A204.1 (cell line): ENCODE measurements at regions not wholly inside any gene's neighbourhood (a gene's known extent, or its start where the extent isn't known, plus 50 kb on each side); places are given as distances from the start of the nearest gene placed in this dataset.
A peak's percentile ranks its signal among the peaks of the same experiment; 100 is the strongest.

ENCODE experiments used
- FAIRE-seq: peaks from 2 replicates; lab custom pipeline; 2012; peaks lifted over from hg19 to GRCh38; lab: Jason Lieb, UNC

GRCh38 chr5:104305602-104306001, 743.0 kb upstream of the NUDT12 start:
- FAIRE-seq: no peak

DNA sequence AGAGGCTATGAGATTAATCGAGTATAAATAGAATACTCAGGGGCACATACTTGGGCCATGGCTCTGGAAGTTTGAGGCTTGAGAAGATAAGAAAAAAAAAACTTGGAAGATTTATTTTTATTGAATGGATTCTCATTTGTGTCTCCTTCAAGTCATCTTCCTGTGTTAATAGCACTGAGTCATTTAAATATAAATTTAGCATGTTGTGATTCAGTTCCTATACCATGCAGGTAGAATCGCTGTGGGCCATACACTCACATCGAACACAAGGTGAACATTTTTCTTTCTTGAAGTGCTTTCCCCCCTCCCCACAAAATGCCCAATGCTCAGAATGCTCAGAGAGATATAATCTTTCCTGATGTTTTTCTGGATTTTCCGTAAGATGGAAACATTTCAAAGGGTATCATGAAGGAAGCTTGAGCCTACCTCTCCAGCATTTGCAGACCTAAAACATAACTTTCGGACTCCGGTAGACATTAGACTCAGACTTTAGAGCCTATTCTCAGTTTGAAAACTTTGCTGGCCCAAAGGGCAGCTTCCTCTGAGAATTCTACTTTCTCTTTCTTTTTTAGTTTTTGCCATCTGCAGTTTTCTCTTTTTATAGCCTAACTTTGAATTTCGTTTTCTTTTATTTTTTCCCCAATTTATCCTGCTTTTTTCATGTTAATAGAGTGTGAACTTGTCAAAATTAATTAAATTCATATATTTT, 737.6 kb upstream of the NUDT12 start:
- FAIRE-seq: peak; percentile 3

GRCh38 chr5:104298518-104298917, 735.9 kb upstream of the NUDT12 start:
- no peak for FAIRE-seq

DNA sequence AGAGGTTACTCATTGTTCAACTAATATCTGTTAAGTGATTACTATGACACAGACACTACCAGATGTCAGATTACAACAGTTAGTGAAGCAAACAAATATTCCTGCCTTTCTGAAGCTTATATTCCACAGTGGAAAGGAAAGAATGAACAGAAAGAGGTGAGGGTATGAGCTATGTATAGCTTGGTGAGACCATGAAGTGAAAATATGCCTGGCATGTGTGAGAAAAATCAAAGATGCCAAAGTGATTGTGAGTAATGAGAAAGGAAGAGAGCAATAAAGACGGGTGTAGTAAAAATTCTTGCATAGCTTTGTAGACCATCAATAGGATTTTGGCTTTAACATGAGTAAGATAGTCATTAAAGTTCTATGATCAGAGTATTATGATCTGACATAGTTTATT, 734.5 kb upstream of the NUDT12 start:
- FAIRE-seq: no peak

- no peak for FAIRE-seq
Observed at GRCh38 chr5:104295991-104296390, 733.4 kb upstream of the NUDT12 start.

DNA sequence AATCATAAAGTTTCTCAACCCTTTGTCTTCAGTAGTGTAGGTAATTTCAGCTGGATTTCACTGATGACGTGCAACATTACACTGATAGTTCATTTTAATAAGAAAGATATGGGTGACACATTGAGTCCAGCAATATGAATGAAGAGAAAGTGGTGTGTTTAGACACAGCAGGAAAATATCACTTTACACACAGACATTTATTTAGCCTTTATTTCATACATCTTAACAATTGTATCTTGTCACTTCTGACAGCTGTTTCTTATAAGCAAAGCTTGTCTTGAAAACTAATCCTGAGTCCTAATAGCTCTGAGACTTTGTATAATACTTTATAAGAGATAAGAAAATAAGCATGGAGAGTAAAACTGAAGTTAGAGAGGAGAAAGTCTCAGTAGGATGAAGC, 720.5 kb upstream of the NUDT12 start:
- no peak for FAIRE-seq

DNA sequence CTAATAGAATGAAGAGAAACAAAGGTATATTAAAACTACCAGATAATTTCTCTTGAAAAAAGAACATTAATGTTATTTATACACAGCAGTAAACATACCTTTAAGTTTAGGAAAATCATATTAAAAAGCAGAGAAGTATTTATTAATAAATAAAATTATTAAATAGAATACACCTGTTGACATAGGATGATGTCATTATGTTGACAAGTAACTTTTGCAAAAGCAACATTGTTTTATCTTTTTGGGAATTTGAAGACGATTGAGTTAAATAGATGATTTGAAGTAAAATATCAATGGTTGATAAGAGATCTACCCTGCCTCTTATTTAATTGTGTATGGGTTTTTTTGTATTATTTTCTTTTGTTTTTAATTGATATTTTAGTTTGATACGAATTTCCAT, 711.1 kb upstream of the NUDT12 start:
- FAIRE-seq: peak; percentile 74

DNA sequence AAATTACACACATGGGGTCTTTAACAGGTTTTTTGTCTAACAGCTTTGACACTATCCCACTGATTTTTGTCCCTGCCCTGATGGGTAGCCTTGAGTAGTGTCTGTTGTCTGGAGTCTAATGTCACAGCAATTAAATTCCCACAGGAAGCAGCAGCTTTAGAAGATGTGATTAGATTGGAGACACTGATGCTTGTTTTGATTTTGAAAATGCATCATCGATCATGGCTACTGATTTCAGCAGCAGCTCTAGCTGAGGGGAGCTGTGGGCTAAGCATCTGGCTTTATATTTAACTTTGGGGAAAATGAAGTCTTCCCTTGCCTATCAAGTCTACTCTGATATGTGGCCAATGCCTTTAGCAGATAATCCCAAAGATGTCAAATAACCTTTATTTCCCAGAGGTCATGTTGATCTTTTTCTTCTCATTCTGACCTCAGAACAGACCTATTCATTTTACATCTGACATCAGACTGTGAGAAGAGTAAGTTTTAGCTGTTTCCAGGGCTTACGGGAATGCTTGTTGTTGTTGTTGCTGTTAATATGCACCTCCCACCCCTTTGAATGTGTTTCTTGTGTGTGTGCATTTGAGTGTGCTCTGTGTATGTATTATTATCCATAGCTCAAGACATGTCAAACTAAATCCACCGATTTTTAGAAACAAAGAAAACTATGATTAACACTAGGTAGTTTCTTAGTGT, 704.9 kb upstream of the NUDT12 start:
- FAIRE-seq: no peak

GRCh38 chr5:104266161-104266560, 703.6 kb upstream of the NUDT12 start:
- no peak for FAIRE-seq

DNA sequence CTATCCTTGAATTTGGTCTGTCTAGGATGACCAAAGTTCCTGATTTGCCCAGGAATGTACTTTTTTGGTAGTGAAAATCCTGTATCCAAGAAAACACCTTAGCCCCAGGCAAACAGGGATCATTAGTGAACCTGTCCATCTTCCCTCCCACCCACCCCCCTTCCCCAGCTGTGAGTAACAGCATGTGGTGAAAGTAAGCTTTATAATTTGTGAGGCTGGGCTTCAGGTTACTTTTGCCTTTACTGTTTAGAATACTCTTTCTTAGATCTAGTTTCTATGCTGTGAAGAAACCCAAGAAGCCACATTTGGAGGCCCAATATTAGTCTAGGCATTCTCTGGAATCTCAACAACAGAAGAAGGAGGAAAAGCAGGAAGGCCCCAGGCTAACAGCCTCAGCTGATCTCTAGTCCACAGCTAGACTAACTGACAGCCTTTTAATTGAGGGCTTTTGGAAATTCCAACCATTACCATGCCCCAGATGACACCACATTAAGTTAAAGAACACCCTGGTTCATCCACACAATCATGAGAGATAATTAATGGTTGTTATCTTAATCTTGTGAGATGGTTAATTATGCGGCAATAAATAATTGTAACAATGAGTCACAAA, 703.0 kb upstream of the NUDT12 start:
- no peak for FAIRE-seq

- FAIRE-seq: no peak
Observed at GRCh38 chr5:104247260-104247659, 684.7 kb upstream of the NUDT12 start.

GRCh38 chr5:104241046-104241445, 678.5 kb upstream of the NUDT12 start:
- FAIRE-seq: no peak

DNA sequence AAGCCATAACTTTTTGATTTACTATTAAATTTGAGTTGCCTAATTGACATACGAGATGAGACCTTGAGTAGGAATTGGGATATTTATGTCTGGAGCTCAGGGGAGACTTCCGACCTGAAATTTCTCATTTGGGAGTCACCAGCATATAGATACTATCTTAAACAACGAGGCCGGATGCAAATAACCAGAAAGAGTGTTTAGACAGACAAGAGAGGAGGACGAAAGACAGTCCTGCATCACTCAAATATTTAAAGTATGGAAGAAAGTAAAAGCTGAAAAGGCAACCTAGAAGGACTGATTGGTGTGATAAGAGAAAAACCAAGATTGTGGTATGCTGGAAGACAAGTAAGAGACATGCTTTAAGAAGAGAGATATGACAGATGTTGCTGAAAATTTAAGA, 675.0 kb upstream of the NUDT12 start:
- no peak for FAIRE-seq

DNA sequence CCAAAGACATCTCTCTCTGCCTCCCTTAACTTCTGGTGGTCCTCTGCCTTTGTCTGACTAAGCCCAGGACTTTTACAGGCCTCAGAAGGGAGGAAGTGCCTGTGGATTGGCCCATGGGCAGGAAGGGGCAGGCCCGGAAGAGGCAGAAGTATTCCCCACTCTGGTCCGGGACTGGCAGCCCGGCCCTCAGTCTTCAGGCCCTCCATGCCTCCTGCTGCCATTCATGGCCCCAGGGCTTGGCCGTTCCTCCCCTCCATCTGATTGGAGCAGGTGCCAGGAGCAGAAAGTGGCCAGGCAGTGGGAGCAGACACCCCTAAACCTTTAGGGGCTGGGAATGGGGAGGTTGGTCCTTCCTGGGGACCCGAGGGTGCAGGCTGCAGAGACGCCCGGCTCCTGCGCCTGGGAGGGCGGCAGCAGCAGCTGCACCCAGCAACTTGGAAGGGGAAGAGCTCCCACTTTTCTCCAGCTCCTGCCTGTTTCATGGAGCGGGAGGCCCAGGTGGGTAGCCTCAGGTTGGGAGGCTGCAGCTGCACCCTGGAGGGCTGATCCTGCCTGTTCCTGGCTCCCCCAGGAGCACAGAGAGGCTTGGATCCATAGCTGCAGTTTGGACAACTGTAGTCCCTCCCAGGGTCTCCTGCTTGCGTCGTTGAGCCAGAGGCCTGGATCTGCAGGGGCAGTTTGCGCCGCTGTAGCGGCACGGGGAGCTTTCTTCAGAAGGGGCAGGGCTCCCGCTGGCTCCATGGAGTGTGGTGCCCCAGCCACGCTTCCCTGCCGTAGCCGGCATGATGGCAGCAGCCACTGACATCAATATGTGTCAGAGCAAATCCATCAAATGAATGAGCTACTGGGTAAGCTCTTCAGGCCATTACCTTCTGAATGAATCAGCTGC, 661.5 kb upstream of the NUDT12 start:
- no peak for FAIRE-seq

- FAIRE-seq: no peak
Observed at GRCh38 chr5:104218200-104218599, 655.6 kb upstream of the NUDT12 start.

DNA sequence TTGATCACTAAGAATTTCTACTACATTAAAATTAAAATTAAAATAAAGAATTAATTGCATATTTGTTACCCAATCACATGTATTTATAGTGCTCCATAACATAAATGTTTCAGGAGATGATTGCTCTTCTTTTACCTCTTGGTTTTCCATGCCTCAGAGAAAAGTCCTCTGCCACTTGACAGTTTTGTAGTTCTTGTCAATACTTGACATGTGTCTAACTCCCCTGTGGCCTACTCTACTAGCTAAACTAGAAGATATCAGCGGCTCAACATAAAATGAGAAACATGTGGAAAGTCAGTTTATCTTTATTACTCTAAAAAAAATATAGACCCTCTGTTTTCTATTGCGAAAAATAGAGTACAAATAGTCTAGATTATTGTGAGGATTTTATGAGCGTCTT, 650.6 kb upstream of the NUDT12 start:
- FAIRE-seq: no peak

GRCh38 chr5:104199771-104200170, 637.2 kb upstream of the NUDT12 start:
- no peak for FAIRE-seq

DNA sequence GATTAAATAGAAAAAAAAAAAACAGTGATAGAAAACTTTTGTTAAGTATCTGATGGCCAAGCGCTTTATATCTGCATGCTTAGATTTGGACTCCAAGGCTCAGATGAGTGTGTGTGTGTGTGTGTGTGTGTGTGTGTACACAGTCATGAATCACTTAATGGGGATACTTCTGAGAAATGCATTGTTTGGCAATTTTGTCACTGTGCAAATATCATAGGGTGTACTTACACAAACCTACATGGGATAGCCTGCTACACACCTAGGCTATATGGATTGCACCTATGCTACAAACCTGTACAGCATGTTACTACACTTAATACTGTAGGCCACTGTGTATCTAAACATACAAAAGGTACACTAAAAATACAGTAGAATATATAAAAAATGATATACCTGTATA, 635.6 kb upstream of the NUDT12 start:
- FAIRE-seq: no peak

DNA sequence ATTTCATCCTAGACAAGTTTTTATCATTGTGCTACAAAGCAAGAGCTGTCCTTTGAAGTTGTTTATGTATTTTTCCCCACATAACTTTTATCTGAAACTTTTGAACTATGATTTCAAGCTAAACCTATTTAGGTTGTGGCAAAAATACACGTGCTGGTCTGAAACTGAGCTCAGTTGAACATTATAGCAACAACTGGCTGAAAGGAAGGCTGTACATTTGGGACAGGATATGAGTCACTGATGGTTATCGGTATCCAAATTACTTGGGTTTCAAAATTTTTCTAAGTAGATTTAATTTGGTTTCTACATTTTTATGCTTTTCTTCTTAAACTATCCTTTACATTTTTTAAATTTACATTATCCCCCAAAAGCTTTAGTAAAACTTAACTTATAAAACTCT, 627.3 kb upstream of the NUDT12 start:
- FAIRE-seq: no peak

DNA sequence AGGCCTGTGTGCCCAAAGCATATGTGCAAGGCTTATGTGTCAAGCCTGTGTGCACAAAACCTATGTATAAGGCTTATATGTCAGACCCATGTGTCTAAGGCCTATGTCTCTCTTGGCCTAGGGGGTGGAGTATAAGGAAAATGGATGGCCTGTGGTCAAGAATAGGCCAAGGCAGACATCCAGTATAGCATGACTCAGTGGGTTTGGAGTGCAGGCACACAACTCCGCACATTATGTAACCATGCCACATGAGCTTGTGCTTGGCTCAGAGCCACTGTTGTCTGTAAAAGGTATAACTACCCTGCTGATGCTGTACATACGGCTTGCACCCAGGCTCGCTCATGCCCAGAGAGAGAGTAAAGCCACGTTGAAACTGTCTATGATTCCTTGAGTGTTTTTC, 626.4 kb upstream of the NUDT12 start:
- FAIRE-seq: no peak

- no peak for FAIRE-seq
Observed at GRCh38 chr5:104187656-104188055, 625.1 kb upstream of the NUDT12 start.

DNA sequence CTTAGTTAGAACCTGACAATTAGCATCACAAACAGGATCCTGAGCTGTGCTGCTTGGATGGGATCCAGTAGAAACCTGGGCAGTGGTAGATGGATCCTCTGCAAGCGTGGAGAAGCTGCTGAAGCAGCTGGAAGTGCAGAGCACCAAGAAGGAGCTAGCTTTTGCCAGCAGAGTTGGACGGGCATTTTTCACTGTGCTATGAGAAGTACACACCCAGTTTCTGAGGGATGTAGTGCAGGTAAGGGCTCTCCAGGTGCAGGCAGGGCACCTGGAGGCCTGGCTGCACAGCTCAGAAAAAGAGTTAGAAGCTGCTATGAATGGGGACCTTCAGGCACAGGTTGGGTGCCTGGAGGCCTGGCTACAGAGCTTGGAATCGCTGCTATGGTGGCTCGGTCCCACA, 623.9 kb upstream of the NUDT12 start:
- FAIRE-seq: no peak

DNA sequence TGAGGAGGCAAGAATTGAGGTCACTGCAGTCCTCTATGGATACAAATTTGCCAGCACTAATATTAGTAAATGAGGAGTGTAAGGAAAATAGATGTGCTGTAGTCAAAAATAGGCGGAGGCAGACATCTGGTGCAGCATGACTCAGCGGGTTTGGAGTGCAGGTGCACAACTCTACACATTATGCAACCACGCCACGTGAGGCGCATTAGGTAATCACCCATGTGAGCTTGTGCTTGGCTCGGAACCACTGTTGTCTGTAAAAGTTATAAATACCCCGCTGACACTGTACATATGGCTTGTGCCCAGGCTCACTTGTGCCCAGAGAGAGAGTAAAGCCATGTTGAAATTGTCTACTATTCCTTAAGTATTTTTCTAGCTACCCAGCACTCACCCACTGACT, 623.5 kb upstream of the NUDT12 start:
- FAIRE-seq: no peak
